Activated naive CD4-positive, alpha-beta T cell treated with anti-CD3 and anti-CD28 coated beads for 36 hours (primary cell): ENCODE measurements at regions not wholly inside any gene's neighbourhood (a gene's known extent, or its start where the extent isn't known, plus 50 kb on each side); places are given as distances from the start of the nearest gene placed in this dataset.

Source experiments
- CTCF ChIA-PET: fragments of 350-600 bp; sonication (Branson Sonifier 250); formaldehyde crosslinking; loops from one replicate; lab custom pipeline; 2021; ENCODE audit warnings: antibody characterized with exemption; lab: Charles Lee
- DNase-seq: peaks from one replicate; pipeline ENCODE4 v3.0.0-alpha.2; 2020
- H3K27ac Mint-ChIP-seq: one replicate; pipeline ENCODE4 v1.8.0; 2021; ENCODE audit warnings: mild to moderate bottlenecking, mixed read lengths
- H3K27me3 Mint-ChIP-seq: one replicate; pipeline ENCODE4 v1.8.0; 2021; ENCODE audit warnings: low read depth, mixed read lengths
- H3K36me3 Mint-ChIP-seq: one replicate; pipeline ENCODE4 v1.8.0; 2021; ENCODE audit warnings: low read depth, mixed read lengths
- H3K4me1 Mint-ChIP-seq: one replicate; pipeline ENCODE4 v1.8.0; 2021; ENCODE audit warnings: low read depth, mixed read lengths
- H3K4me3 Mint-ChIP-seq: one replicate; pipeline ENCODE4 v1.8.0; 2021; ENCODE audit warnings: mild to moderate bottlenecking, moderate library complexity, mixed read lengths
- H3K9me3 Mint-ChIP-seq: one replicate; pipeline ENCODE4 v1.8.0; 2021; ENCODE audit warnings: mixed read lengths
- intact Hi-C: fragments of 100-400 bp; cut with micrococcal nuclease; formaldehyde crosslinking; loops from one replicate; pipeline ENCODE4 v1.15.1; 2023

GRCh38 chr10:29858702-29859267 lies 200.6 kb downstream of the JCAD start:
- no peak for DNase-seq
- peaks cover 6% of the 10 kb centered on the region for H3K27me3 Mint-ChIP-seq
- H3K4me3 Mint-ChIP-seq: no peak overlapping the region
- no peaks in the 10 kb centered on the region for H3K4me1 Mint-ChIP-seq
- H3K9me3 Mint-ChIP-seq: no peaks in the 10 kb centered on the region
- CTCF ChIA-PET: interaction anchor here (0.7 kb wide), 1 partner anchor 177 kb away, joined by 3 read pairs; no protein-coding TSS in a partner anchor
- intact Hi-C loops: no loop called here
- H3K36me3 Mint-ChIP-seq: no peaks in the 10 kb centered on the region
- no peak overlapping the region for H3K27ac Mint-ChIP-seq

DNA sequence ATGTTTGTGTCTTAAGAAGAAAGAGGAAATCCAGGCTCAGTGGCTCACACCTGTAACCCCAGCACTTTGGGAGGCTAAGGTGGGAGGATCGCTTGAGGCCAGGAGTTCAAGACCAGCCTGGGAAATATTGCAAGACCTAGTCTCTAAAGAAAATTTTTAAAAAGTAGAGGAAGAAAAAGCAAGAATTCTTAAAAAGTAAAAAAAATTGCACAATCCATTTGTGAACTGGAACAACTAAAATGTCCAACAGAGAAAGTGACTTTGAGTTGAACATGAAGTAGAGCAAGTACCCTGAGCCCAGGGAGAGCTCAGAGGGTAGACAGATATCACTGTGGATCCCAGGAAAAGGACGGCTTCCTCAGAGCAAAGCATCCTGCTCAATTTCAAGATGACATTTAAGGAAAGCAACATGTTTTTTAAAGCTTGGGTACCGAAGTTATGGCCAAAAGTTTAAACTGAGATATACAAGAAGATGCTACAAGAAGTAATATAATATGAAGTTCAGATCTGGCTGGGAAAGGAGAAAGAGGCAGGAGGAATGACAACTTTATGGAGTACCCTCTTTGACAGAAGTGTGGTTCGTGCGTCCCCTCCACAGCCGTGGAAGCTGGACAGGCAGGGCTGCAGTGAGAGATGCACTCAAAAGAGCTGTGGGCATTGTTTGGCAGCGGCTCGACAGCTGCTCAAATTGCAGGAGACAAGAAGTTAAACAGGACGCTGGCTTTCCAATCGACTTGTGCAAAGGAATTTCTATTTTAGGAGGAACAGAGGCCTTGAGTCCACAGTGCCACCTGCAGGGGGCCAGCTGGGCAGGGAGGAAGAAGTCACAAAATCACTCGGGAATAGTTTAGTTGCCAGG lies 201.3 kb downstream of the JCAD start:
- Mint-ChIP-seq H3K4me3 (no peak overlapping the region), H3K27me3 (peaks cover 6% of the 10 kb centered on the region), H3K9me3 (no peaks in the 10 kb centered on the region), H3K4me1 (no peaks in the 10 kb centered on the region), H3K27ac (no peak overlapping the region), H3K36me3 (no peaks in the 10 kb centered on the region)
- intact Hi-C loops: no loop called here
- CTCF ChIA-PET: no interaction called here
- peak; percentile 6 for DNase-seq

DNA sequence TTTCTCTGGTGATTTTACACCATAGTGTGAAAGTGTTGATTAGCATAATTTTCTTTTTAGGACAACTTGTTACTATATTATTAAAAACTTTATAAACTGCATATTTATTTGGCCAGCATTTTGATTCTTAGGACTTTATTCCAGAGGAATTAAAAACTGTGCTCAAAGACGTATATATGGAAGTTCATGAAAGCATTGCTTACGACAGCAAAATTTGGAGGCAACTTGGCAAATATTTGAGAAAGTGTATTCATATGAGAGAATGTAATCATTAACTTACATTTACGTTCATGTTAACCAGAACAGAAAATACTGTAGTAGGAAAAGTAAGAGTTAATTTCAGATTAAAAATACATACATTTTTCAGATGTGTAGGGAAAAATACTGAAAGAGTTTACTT lies 203.1 kb downstream of the JCAD start:
- H3K27ac Mint-ChIP-seq: no peak overlapping the region
- CTCF ChIA-PET: no interaction called here
- no peaks in the 10 kb centered on the region for H3K9me3 Mint-ChIP-seq
- H3K4me3 Mint-ChIP-seq: no peak overlapping the region
- H3K27me3 Mint-ChIP-seq: peaks cover 6% of the 10 kb centered on the region
- no peaks in the 10 kb centered on the region for H3K4me1 Mint-ChIP-seq
- DNase-seq: no peak
- H3K36me3 Mint-ChIP-seq: no peaks in the 10 kb centered on the region
- intact Hi-C loops: no loop called here

- intact Hi-C loops: no loop called here
- Mint-ChIP-seq H3K4me3 (no peak overlapping the region), H3K27ac (no peak overlapping the region), H3K27me3 (peaks cover 8% of the 10 kb centered on the region), H3K36me3 (no peaks in the 10 kb centered on the region), H3K9me3 (no peaks in the 10 kb centered on the region), H3K4me1 (peaks cover 5% of the 10 kb centered on the region)
- CTCF ChIA-PET: no interaction called here
- DNase-seq: no peak
Observed at GRCh38 chr10:29853913-29854312, 205.5 kb downstream of the JCAD start.

DNA sequence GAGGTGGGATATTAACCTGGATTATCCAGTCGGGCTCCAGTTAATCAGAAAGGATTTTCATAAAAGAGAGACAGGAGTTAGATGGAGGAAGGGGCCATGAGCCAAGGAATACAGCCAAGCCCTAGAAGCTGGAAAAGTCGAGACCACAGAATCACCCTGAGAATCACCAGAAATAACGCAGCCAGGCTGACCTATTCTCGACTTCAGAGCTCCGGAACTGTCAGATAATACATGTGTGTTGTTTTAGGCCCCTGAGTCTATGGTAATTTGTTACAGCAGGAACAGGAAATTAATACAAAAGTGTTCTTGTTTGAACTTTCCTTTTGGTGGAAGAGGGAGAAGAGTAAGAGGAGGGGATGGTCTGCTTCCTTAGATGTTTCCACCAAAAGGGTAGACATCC lies 208.1 kb downstream of the JCAD start:
- Mint-ChIP-seq H3K27ac (no peak overlapping the region), H3K27me3 (peaks cover 4% of the 10 kb centered on the region), H3K4me3 (no peak overlapping the region), H3K4me1 (peaks cover 5% of the 10 kb centered on the region), H3K9me3 (no peaks in the 10 kb centered on the region), H3K36me3 (no peaks in the 10 kb centered on the region)
- intact Hi-C loops: no loop called here
- no peak for DNase-seq
- CTCF ChIA-PET: no interaction called here

DNA sequence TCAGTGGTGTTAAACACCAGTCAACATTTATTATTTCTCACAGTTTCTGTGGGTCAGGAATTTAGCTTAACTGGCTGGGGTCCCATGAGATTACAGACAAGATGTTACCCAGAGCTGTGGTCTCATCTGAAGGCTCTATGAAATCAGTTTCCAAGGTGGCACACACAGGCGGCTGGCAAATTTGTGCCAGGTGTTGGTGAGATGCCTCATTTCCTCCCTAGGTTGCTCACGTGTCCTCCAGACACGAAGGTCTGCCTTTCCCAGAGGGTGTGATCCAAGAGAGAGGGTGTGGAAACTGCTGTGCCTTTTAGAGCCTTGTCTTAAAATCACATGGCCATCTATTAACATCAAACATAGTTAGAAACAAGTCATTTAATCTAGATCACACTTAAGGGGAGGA lies 209.0 kb downstream of the JCAD start:
- Mint-ChIP-seq H3K27me3 (peaks cover 4% of the 10 kb centered on the region), H3K9me3 (peaks cover 1% of the 10 kb centered on the region), H3K27ac (no peak overlapping the region), H3K4me1 (peaks cover 5% of the 10 kb centered on the region), H3K4me3 (no peak overlapping the region), H3K36me3 (no peaks in the 10 kb centered on the region)
- CTCF ChIA-PET: no interaction called here
- DNase-seq: no peak
- intact Hi-C loops: no loop called here

- H3K27ac Mint-ChIP-seq: no peak overlapping the region
- H3K4me1 Mint-ChIP-seq: peaks cover 5% of the 10 kb centered on the region
- H3K27me3 Mint-ChIP-seq: peaks cover 4% of the 10 kb centered on the region
- DNase-seq: no peak
- H3K4me3 Mint-ChIP-seq: no peak overlapping the region
- peaks cover 5% of the 10 kb centered on the region for H3K9me3 Mint-ChIP-seq
- CTCF ChIA-PET: no interaction called here
- H3K36me3 Mint-ChIP-seq: no peaks in the 10 kb centered on the region
- intact Hi-C loops: no loop called here
Observed at GRCh38 chr10:29849886-29850285, 209.5 kb downstream of the JCAD start.

GRCh38 chr10:29849126-29849833 lies 210.1 kb downstream of the JCAD start:
- no peak for DNase-seq
- intact Hi-C loops: no loop called here
- CTCF ChIA-PET: interaction anchor here (0.6 kb wide), 1 partner anchor 110 kb away, joined by 3 read pairs; no protein-coding TSS in a partner anchor
- peaks cover 4% of the 10 kb centered on the region for H3K27me3 Mint-ChIP-seq
- peaks cover 5% of the 10 kb centered on the region for H3K4me1 Mint-ChIP-seq
- no peak overlapping the region for H3K27ac Mint-ChIP-seq
- no peak overlapping the region for H3K4me3 Mint-ChIP-seq
- peaks cover 6% of the 10 kb centered on the region for H3K9me3 Mint-ChIP-seq
- H3K36me3 Mint-ChIP-seq: no peaks in the 10 kb centered on the region

GRCh38 chr10:29846881-29847280 lies 212.1 kb upstream of the SVIL start:
- H3K27me3 Mint-ChIP-seq: peaks cover 4% of the 10 kb centered on the region

DNA sequence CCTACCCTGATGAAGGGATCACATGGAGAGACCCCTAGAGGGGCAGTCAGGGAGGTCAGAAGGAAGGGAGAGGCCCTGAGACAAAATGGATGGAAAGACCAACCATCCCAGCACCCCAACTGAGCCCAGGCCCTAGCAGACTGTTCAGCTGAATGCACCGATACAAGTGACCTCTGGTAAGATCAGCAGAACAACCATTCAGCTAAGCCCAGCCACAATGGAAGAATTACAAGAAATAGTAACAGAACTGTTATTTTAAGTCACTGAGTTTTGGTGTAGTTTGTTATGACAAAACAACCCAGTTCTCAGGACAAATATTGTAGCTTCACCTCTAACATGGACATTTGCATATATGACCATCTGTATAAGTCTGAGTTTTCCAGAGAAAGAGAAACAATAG lies 210.4 kb upstream of the SVIL start:
- H3K27ac Mint-ChIP-seq: no peak overlapping the region
- no peak for DNase-seq
- peaks cover 5% of the 10 kb centered on the region for H3K4me1 Mint-ChIP-seq
- peaks cover 4% of the 10 kb centered on the region for H3K27me3 Mint-ChIP-seq
- peaks cover 6% of the 10 kb centered on the region for H3K9me3 Mint-ChIP-seq
- H3K4me3 Mint-ChIP-seq: no peak overlapping the region
- CTCF ChIA-PET: no interaction called here
- no peaks in the 10 kb centered on the region for H3K36me3 Mint-ChIP-seq
- intact Hi-C loops: no loop called here

More at GRCh38 chr10:29846881-29847280, 212.1 kb upstream of the SVIL start:
- Mint-ChIP-seq H3K9me3 (peaks cover 6% of the 10 kb centered on the region), H3K36me3 (no peaks in the 10 kb centered on the region), H3K4me1 (peaks cover 5% of the 10 kb centered on the region), H3K4me3 (no peak overlapping the region), H3K27ac (no peak overlapping the region)
- DNase-seq: no peak
- intact Hi-C loops: no loop called here
- CTCF ChIA-PET: interaction anchor here (0.6 kb wide), 1 partner anchor 109 kb away, joined by 4 read pairs; no protein-coding TSS in a partner anchor

GRCh38 chr10:29843143-29843542 lies 208.4 kb upstream of the SVIL start:
- H3K27me3 Mint-ChIP-seq: peaks cover 2% of the 10 kb centered on the region
- H3K36me3 Mint-ChIP-seq: no peaks in the 10 kb centered on the region
- no peak overlapping the region for H3K27ac Mint-ChIP-seq
- intact Hi-C loops: no loop called here
- H3K9me3 Mint-ChIP-seq: peaks cover 6% of the 10 kb centered on the region
- CTCF ChIA-PET: no interaction called here
- no peak for DNase-seq
- no peak overlapping the region for H3K4me3 Mint-ChIP-seq
- H3K4me1 Mint-ChIP-seq: no peaks in the 10 kb centered on the region

DNA sequence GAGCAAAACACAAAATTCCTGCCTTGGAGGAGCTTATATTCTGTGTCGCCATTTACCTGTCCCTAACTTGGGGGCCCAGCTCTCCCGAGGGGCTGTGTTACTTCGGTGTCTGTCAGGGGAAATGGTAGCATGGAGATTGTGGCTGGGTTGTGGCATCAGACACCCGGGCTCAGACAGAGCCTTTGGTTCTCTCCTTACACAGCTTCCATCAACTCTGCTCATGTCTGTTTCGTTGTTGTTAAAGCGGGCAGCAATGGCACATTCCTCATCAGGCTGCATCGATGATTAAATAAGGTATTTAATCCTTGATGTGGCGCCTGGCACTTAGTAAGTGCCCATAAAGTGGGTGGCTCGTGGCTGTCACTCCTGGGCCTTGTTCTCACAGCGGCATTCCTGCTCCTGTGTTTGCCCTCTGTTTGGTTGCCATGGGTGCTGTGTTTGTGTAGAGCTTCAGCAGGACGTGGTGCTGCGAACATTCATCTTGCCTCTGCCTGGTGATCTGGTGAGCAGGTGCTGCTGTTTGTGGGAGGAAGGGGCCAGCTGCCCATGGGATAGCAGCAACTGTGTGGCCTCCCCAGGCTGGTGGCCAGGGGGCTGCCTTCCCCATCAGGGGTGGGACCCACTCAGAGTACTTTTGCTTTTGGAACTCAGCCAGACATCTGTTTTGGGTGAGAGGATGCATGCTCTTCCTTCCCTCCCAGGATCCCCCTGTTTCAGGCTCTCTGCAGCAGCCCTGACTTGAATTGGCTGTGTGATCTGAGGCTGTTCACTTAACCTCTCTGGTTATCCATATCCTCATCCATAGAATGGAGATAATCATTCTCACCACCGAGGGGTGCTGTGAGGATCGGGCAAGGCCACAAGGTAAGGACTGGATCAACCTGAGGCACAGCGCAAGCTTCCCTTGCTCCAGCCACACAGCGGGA lies 207.2 kb upstream of the SVIL start:
- Mint-ChIP-seq H3K4me3 (no peak overlapping the region), H3K27me3 (peaks cover 3% of the 10 kb centered on the region), H3K9me3 (peaks cover 6% of the 10 kb centered on the region), H3K4me1 (no peaks in the 10 kb centered on the region), H3K27ac (no peak overlapping the region), H3K36me3 (no peaks in the 10 kb centered on the region)
- CTCF ChIA-PET: no interaction called here
- DNase-seq: no peak
- intact Hi-C loops: no loop called here
